ENCODE measurements at regions not wholly inside any gene's neighbourhood (a gene's known extent, or its start where the extent isn't known, plus 50 kb on each side); places are given as distances from the start of the nearest gene placed in this dataset.

DNA sequence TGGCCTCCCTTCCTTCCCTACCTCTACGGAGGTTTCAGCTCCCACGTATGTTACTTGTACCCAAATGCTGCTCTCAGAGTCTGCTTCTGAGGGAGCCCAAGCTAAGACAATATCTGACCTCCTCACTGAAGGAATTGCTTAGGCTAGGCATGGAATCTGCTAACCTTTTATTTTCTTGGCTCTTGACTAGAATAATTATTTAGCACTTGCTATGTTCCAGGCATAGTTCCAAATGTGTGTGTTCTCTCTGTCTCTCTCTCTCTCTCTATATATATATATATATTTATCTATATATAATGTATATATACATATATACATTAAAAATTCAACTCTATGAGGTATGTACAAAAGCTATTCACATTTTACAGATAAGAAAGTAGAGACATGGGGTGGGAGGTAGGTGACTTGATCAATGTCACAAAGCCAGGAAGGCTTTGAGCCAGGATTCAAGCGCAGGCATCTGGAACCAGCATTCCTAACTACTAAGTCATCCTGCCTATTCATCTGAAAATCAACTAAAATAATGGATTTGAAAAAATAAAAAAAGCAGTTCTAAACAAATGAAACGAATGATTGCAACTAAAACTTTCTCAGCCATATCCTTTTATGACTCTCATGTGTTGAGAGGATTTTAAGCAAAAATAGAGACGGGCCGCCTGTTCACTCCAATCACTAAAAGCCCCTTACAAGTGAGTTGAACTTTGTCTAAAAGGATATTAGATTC is 189.7 kb upstream of the JAG1 start:
- no peak for DNase-seq (ENCODE audit: low spot score)

DNA sequence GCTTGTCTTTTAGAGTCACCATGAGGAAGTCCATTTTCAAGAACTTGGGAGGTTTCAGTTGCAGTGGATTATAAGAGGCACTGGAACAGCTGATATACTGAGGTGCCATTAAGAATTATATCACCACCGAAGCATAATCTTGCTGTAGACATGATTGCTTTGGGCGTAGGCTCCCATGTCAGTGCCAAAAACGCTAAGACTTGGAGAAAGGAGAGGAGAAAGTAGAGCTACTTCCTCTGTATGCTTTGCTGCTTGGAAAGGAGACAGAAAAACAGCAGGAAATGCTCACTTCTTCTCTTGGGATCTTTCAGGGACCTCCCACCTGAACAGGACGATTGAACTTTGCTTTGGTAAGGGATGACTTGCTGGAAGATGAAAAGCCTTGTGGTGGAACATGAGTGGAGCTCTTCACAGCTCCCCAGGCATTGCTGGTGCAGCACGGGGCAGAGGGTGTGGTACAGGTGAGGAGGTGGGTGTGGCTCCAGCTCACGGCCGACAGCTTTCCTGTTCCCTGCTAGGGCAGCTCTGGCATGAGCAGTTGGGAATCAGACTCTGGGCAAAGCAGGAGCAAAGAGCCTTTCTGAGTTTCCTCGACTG is 190.4 kb upstream of the JAG1 start:
- peak; percentile 30 for DNase-seq (ENCODE audit: low spot score)

DNA sequence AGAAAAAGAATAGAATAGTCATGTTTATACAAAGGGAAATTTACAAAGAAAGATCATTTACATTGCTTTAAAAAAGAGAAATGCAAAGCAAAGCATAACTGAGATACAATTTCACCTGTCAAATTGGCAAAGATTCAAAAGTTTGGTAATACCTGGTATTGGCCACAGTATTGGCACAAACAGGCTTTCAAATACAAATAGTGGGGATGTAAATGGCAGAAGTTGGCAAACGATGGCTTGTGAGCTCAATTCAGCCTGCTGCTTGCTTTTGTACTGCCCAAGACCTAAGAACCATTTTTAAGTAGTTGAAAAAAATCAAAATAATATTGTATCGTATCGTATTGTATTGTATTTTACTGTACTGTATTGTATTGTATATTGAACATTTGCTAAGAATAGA is 194.5 kb upstream of the JAG1 start:
- no peak for DNase-seq (ENCODE audit: low spot score)

DNA sequence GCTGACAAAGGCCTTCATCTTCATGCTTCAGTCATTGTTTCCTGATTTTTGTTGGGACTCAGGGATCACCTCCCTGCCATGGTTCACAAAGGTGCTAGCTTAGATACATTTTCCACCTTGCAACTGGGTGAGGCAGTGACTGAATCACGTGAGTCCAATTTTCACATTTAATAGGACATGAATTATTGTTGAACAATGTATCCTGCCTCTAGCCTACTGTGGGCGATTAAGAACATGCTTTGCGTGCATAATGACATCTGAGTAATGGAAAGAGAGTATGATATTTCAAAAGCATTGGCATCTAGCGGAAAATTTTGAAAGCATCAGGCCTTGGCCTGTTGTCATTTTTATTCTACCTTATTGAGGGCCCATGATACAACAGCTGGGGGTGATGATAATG is 199.2 kb upstream of the JAG1 start:
- no peak for DNase-seq (ENCODE audit: low spot score)

DNA sequence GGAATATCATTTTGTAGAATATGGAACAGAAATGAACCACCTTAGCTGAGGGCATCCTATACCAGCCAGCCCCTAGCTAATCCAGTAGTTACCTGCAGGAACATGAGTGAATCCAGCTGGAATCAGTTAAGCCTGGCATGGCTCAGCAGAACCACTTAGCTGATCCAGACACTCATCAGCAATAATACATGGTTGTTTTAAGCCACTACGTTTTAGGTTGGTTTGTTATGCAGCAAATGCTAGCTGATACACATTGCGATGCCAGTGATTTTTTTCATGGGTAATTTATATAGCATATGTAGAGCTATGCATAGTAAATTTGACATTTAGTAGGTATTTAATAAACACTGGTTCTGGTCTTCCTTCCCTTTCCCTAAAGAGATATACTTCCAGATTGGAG is 201.9 kb upstream of the JAG1 start:
- no peak for DNase-seq (ENCODE audit: low spot score)

DNA sequence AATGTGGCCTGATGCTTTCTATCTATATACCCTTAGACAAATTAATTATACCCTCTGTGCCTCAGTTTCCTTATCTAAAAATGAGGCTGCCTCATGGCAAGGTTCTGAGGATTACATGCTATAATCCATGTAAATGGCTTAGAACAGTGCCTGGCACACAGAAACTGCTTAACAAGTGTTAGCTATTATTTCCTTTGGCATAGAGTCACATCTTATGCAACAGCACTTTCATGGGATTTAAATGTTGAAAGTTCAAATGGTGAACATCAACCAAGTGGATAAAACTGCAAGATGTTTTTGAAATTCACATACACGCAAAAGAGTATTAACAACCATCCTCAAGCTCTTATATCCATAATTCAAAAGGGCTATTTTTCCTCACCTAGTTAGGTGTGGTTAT is 202.8 kb upstream of the JAG1 start:
- DNase-seq (ENCODE audit: low spot score) = no peak

DNA sequence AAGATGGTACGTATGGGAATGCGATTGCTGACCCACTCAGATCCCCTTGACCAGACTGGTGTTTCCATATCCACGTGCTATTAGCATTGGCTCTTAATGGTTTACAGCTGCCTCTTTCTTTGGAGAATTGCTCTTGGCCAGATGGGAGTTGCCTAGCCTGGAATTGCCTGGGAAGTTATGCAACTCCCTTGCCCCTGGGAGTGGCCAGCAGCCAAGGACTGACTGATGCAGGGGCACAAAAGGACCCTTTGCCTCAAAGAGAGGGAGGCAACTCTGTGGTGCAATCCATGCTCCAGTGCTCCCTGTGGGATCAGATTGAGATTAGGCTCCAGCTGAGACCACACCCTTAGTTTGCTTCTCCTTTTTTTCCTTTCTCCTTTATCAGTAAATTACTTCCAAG is 203.5 kb upstream of the JAG1 start:
- no peak for DNase-seq (ENCODE audit: low spot score)

DNA sequence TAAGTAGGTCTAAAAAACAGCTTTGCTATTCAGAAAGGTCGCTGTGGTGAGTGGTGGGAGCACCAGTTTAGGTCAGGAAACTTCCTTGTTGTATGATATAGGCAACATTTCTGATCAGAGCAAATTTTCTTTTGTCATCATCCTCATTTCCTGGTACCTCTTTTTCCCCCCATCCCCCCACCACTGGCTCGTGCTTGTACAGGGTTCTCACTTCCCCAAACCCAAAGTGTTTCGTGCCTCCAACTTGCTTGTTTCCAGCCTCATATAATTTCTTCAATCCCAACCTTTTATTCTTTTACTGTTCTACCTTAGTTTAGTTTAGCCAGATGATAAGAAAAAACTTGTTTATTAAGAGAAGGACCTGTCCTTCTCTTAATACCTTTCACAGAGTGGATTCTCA is 209.4 kb upstream of the JAG1 start:
- no peak for DNase-seq (ENCODE audit: low spot score)

DNA sequence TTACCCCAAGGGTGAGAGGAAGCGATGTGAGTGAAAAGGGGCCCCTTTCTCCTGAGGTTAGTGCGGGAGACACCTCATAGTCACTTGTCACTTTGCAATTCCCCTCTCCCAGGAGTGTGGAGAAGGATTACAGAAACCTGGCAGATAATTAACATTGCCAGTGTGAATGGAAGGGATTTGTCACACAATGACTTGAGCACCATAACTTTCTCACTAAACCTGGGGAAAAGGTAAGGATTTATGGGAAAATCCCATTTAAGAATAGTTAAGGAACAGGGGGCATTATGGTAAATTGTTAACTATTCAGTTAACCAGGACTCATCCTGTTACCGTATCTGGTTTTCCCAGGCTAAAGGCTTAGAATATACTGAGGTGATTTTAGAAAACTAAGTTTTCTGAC is 219.5 kb upstream of the JAG1 start:
- no peak for DNase-seq (ENCODE audit: low spot score)

DNA sequence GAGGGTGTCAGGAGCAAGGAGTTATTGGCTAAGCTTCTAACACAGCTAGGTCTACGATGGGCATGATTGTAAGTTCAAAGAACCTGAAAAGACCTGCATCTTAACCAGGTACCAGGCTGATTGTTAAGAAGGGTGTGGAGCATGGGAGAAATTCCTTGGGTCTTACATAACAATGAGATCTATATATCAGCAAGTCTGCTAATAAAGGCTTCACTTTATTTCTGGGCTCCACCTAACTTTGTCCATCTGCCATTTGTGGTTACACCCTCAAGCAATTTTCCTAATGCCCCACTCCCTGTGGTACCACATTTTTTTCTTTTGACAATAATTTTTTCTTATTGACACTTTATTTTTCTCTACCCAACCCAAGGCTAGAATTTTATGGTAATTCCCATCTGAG is 223.5 kb upstream of the JAG1 start:
- no peak for DNase-seq (ENCODE audit: low spot score)

DNA sequence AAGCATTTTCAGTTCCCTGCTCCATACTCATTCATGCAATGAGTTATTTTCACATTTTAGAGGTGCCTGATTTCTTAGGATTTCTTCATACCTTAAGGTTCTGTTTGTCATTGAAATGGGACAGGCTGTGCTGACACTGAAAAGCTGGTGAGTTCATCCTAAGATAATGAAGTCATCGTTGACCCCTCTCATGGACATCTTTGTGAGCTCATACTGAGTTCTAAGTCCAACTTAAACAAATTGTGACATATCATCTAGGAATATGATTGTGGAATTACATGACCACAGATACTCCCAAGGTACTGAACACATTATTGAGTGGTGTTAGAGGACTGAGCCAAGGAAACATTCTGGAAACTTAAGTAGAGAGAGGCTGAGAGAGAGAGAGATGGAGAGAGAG is 224.8 kb upstream of the JAG1 start:
- DNase-seq (ENCODE audit: low spot score) = no peak

DNA sequence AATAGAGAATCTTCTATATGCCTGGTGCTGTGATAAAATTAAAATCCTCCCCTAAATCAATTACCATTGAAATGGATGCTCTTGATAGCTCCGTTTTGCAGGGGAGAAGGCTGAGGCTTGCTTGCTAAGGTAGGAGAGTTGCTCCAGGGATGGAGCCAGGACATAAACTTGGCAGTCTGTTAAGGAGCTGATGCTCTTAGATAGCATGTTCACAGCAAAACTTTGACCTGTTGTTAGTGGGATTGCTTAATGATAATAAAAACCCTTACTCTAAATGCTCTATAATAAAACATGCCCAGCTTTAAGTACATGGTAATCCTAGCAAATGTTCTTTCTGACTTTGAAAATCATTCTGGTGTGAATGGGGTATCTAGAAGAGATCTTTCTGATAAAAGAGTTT is 228.4 kb upstream of the JAG1 start:
- DNase-seq (ENCODE audit: low spot score) = no peak

DNA sequence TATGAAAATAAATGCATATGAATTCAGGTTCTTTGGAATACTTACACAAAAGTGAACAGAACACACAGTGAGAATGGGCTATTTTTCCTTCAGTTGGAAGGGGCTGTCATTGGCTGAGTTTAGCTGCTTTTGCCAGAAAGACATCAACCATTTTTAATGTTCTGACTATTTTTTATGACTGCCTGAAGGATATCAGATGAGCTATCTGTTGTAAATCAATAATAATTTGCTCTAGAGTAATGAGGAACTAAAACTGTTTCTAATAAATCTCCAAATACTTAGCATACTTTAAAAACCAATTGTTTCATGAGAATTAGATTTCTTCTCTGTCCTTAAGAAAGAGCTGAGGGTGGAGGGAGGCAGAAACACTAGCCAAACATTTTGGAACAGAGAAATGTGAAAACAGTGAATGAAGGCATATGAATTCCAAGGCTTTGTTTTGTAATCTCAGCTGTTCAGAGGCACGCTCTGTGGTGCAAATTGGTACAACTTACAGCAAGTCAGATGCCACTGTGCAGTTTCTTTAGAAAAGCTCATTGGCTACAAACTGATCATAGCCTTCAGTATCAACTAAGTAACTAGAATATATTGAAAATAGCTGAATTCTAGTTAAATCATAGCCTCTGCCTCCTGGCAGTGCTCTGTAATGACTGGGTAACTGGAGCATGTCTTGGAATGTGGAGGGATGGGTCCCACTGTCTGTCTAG is 228.9 kb upstream of the JAG1 start:
- no peak for DNase-seq (ENCODE audit: low spot score)

DNA sequence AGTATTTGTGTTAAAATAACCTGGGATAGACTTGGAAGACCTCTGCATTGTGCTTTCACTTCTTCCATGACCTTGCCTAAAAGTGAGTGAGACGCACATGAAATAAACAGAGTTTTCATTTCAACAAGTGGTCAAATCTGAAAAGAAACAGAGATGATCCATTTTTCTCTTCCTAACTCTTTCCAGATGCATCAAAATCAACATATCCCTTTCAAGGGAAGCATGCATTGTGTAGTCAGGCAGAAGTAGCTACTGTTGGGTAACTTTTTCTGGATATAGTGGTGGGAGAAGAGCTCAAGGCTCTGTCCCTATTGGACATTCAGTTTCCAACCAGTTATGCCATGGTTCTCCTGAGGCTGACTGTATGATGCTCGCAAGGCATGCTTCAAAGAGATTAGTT is 233.0 kb upstream of the JAG1 start:
- DNase-seq (ENCODE audit: low spot score) = no peak

DNA sequence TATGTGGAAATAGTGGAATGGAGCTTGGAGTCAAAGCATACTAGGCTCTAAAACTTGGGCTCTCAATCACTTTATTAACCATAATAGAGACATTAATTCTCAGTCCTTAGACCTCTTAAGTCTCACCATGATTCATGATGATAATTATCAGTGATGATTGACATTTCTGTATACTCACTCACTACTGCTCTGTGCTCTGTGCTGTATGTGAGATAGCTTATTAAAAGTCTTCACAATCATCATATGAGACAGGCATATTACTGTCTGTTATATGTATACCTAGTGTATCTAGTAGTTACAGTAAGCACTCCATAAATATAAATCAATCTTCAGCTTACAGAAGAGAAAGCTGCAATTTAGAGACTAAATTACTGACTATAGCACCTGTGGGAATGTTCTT is 236.0 kb upstream of the JAG1 start:
- no peak for DNase-seq (ENCODE audit: low spot score)

DNA sequence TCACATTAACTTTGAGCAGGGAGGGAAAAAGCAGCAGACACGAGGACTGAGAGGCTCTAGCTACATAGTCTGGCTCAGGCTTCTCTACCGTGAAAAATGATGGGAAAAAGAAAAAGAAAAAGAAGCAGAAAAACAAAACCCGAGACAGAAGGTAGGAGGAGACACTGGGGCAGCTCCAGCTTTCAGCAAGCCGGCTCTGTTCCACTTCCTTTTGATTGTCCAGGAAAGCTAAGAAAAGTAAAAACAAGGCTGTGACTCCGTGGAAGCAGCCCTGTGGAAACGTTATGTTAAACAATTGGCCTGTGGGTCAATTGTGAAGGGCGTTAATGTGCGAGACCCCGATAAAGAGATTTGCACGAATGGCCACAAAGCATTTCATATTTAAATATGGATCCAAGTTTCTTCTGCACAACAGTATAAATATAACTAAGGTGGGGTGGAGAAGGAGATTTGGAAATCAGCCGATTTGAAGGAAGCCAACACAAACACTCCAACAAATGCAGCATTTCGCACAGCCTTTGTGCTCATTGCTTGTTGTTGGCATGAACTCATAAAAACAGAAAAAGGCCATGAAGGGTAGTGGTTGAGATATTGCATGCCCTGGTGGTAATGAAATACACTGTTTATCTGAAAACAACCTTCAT is 236.9 kb upstream of the JAG1 start:
- DNase-seq (ENCODE audit: low spot score) = no peak

DNA sequence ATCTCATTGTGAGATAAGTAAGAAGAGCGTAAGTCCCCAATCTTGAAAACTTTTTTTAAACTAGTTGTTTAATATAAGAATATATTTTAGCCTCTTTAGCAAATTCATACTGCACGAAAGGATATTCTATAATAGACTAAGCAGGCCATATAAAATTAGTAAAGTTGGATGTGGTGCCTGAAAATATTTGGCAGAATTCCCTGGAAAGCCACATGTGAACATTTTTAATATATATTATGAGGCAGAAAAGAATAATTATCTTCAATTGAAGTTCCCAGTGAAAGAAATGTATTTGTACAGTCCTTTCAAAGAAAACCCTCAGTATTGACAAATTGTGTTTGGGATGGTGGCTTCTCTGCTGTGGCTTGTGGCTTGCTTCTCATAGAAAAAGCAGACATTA is 237.5 kb upstream of the JAG1 start:
- DNase-seq (ENCODE audit: low spot score) = no peak

DNA sequence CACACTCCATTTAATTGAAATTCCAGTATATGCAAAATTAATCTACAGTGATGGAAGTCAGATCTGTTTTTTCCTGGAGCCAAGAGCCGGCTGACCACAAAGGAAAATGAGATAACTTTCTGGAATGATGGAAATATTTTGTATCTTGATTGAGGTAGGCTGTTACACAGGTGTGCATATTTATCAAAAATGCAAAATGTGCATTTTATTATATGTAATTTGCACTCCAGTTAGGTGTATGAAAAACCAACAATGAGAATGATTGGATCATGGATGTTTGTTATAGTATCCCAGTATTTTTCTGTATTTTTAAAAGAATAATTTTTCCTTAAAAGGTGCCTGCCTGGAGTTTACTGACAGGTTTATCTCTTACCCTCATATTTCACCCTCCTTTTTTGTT is 242.0 kb upstream of the JAG1 start:
- no peak for DNase-seq (ENCODE audit: low spot score)

DNA sequence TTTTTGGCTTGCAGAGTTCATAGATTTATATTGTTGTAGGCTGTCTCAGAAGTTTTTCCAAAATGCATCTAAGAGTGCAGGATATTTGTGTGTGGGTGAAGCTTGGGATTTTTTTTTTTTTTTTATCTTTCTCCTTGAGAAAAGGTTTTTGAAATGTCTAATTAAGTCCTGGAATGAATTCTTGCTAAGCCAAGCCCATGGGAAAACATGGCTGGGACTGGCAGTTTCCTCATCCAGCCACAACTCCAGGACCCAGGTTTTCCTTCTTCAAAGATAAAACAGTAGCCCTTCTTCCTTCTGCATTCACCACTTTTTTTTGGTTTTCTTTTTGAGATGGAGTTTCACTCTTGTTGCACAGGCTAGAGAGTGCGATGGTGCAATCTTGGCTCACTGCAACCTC is 242.5 kb upstream of the JAG1 start:
- DNase-seq (ENCODE audit: low spot score) = no peak

DNA sequence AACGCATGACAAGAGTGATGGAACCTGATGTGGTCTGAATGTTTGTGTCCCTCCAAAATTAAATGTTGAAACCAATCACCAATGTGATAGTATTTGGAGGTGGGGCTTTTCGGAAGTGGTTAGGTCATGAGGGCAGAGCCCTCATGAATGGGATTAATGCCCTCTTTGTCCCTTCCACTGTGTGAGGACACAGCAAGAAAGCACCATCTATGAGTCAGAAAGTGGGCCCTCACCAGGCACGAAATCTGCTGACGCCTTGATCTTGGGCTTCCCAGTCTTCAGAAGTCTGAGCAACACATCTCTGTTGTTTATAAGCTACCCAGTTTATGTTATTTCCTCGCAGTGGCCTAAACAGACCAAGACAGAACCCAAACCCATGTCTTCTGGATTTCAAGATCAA is 244.0 kb upstream of the JAG1 start:
- no peak for DNase-seq (ENCODE audit: low spot score)

DNA sequence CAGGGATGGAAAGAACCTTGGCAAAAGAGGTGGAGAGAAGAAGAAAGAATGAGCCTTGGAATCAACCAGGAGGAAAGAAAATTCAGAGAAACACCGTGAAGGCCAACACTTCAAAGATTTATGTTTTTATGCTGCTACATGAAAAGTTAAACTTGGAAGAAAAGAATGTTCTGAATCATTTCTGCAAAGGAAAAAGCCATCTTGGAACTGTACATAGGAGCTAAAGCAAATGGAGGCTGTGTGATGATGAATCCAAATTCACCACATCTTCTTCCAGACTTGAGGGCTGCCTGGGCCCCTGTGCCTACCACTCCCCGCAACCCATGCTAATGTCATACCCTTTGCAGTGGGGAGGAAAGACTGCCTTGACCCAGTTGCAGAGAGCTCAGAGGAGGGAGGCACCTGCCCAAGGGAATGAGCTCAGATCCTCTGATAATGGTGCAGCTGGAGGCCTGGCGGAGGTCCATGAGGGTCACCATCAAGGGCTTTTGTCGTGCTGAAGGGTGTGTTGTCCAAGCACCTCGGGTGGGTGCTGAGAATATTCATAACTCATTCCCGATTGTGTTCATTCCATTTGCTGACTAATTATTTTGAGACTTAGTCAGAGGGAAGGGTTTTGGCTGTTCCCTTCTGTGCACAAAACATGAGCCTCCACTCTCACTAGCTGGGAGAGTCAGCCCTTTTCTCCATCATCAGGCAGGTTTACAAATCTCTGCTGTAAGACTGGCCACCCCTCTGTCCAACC is 245.8 kb upstream of the JAG1 start:
- DNase-seq (ENCODE audit: low spot score) = no peak

DNA sequence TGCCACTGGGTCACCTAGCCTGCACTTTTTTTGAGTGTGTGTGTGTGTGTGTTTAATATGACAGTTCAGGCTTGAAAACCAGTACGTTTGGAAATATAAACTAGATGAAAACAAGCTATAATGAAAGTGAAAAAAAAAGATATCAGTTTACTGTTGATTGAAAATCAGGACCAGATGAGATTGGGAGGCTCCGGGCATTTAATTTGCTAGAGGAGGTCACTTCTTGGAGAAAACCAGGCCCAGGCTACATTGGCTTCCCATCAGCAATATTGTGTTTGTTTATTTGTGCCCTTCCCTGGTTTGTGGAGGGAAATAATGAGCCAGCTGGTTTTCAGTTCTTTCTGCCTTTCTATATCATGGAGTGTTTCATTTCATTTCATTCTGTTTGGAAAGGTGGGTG is 246.6 kb upstream of the JAG1 start:
- DNase-seq (ENCODE audit: low spot score) = no peak

Measured in D341Med (cell line).